Mucosa of rectum (tissue), 2 donors: ENCODE measurements at regions not wholly inside any gene's neighbourhood (a gene's known extent, or its start where the extent isn't known, plus 50 kb on each side); places are given as distances from the start of the nearest gene placed in this dataset.

Experiments
- H3K27ac ChIP-seq, 2 donors: one replicate each; pipeline ENCODE4 v1.7.0; 2013; ENCODE audit warnings: inconsistent platforms in 2 of 2, low read depth in 2 of 2, low read length in 2 of 2
- H3K27me3 ChIP-seq, 2 donors: one replicate each; pipeline ENCODE4 v1.7.0; 2013; ENCODE audit warnings: low read length in 2 of 2; ENCODE audit not compliant: control insufficient read depth in 2 of 2, insufficient read depth in 2 of 2
- H3K36me3 ChIP-seq, 2 donors: one replicate each; pipeline ENCODE4 v1.7.0; 2013; ENCODE audit warnings: low read length in 2 of 2; ENCODE audit not compliant: control insufficient read depth in 2 of 2, insufficient read depth in 2 of 2
- H3K4me1 ChIP-seq, 2 donors: one replicate each; pipeline ENCODE4 v1.7.0; 2013; ENCODE audit warnings: low read length in 2 of 2, mild to moderate bottlenecking in 1 of 2; ENCODE audit not compliant: control insufficient read depth in 2 of 2, insufficient read depth in 2 of 2
- H3K4me3 ChIP-seq, 2 donors: one replicate each; pipeline ENCODE4 v1.7.0; 2013; ENCODE audit warnings: low read length in 2 of 2
- H3K9ac ChIP-seq, 2 donors: one replicate each; pipeline ENCODE4 v1.7.0; 2013; ENCODE audit warnings: low read length in 2 of 2, low read depth in 1 of 2, mild to moderate bottlenecking in 1 of 2
- H3K9me3 ChIP-seq, 2 donors: one replicate each; pipeline ENCODE4 v1.7.0; 2013; ENCODE audit warnings: low read length in 2 of 2; ENCODE audit not compliant: control insufficient read depth in 2 of 2
- donor health status: healthy.
- donor health status: Normal muscosa, but diverticular disease.

DNA sequence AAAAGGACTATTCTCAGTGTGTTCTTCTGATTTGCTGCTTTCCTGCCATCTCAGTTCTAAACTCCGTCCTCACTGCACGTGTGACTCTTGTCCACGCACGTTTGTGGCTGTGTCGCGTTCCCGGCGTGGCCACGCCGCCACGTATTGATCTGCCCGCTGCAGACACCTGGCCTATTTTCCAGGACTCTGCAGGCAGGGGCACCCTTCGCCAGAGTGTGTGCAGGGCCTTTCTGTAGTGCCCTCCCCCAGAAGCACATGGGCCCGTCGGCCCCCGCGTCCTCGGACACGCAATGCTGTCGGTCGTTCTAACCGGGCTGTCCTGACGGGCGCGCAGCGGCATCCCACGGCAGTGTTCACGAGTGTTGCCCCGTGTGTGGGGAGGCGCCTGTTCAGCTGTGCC, 87.6 kb downstream of the YTHDF1 start:
- no peak overlapping the region for H3K9ac ChIP-seq
- no peaks in the 10 kb centered on the region for H3K4me1 ChIP-seq
- H3K4me3 ChIP-seq, result no peak overlapping the region
- H3K27me3 ChIP-seq, result peaks cover 0 to 2% of the 10 kb centered on the region in 2 donors
- no peak overlapping the region for H3K27ac ChIP-seq
- no peaks in the 10 kb centered on the region for H3K36me3 ChIP-seq
- H3K9me3 ChIP-seq, result no peaks in the 10 kb centered on the region

DNA sequence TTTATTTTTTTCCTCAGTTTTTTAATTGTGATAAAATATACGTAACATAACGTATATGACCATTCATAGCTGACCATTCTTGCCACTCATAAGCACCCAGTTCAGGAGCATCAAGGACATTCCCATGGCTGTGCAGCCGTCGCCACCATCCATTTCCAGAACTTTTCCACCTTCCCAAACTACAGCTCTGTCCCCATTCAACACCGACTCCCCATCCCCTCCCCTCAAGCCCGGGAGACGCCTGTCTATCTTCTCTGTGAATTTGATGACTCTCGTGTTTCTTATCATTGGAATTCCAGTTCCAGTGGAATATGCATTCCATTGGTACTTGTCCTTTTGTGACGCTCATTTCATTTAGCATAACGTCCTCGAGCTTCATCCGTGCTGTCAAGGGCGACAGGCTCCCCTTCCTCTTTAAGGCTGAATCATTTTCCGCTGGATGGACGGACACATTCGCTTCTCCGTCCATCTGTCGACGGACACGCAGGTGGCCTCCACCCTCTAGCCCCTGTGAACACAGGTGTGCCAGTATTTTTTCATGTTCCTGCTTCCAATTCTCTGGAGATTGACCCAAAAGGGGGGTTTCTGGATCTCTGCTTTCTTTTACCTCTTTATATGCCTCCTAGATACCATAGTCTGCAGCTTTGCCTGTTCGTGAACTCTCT, 88.1 kb downstream of the YTHDF1 start:
- H3K36me3 ChIP-seq, result no peaks in the 10 kb centered on the region
- no peak overlapping the region for H3K4me3 ChIP-seq
- H3K4me1 ChIP-seq, result no peaks in the 10 kb centered on the region
- H3K9ac ChIP-seq, result no peak overlapping the region
- peaks cover 0 to 2% of the 10 kb centered on the region in 2 donors for H3K27me3 ChIP-seq
- no peak overlapping the region for H3K27ac ChIP-seq
- H3K9me3 ChIP-seq, result no peaks in the 10 kb centered on the region

DNA sequence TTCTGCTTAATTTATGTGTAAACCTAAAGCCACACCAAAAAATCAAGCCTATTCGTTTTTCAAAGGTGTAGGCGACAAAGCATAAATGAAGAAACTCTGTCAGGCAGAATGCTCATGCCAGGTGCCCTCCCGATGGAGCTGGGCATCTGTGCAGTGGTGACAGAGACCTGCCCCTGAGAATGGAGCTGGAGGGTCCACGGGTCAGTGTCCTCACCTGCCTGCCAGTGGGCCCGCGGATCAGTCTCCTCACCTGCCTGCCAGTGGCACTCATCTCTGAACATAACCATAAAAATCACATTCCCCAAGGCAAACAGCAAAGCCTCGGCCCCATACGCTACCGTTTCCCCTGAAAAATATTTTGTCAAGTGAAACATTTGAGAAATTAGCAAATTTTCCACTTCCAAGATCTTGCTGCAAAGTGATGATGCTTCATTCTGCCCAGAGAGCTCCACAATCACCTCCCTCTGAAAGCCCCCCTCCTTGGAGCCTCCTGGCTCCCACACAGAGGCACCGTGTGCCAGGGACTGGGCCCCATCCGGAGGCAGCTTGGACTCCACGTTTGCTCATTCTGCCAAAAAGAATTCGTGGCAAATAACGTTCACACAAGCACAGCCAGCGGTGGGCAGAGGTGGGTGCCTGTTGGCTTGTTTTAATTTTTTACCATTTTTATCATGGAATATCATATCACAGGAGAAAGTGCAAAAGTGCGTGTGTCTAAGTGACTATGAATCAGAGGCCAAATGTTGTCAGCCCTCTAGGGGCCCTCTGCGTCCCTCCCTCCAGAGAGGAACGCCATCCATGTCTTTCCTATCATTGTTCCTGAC, 88.8 kb downstream of the YTHDF1 start:
- Histone ChIP-seq H3K36me3 (no peaks in the 10 kb centered on the region), H3K4me1 (no peaks in the 10 kb centered on the region), H3K9me3 (no peaks in the 10 kb centered on the region), H3K27ac (no peak overlapping the region), H3K27me3 (peaks cover 0 to 2% of the 10 kb centered on the region in 2 donors), H3K9ac (no peak overlapping the region), H3K4me3 (no peak overlapping the region)

DNA sequence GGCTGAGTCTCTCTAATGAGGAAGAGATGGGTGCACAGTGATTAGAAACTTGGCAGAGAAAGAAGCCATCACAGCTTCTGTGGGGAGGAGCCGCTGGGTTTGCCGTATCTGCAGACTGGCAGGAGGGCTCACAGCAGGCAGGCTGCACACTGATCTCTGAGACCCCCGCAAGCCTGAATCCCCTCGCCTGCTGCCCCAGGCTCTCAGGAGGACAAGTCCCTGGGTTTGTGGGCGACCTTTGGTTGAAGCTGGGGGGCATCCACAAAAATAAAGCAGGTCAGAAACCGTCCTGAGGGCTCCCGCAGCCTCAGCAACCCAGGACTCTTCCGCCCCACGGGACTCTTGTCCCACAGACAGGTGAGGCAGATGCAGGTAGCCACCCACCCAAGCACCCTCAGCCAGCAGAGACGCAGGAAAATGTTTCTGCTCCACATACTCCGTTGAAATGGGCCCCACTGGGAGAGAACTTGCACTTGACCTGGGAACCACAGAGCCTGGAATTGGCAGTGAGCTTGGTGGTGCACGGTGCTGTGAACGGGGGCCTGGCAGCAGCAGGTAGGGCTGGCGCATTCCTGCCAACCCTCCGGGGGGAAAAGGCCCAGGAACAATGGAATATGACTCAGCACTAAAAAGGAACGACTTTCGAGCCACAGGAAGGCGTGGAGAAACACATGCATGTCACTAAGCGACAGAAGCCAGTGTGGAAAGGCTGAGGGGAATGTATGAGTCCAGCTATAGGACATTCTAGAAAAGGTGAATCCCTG, 89.9 kb downstream of the YTHDF1 start:
- no peaks in the 10 kb centered on the region for H3K4me1 ChIP-seq
- peaks cover 0 to 2% of the 10 kb centered on the region in 2 donors for H3K27me3 ChIP-seq

DNA sequence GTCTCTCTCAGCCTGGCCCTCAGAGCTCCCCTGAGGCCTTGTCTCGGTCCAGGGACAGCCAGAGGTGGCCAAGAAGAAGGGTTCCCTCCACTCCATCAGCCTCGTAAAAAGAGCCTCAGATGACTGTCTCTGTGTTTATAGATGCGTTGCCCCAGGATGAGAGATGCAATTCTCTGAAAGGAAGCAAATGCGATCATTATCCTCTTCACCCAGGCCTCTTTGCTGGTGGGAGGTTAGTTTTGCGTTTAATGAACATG, 90.4 kb downstream of the YTHDF1 start:
- no peaks in the 10 kb centered on the region for H3K36me3 ChIP-seq
- H3K27ac ChIP-seq, result no peak overlapping the region
- no peak overlapping the region for H3K4me3 ChIP-seq
- H3K9ac ChIP-seq, result no peak overlapping the region
- peaks cover 0 to 2% of the 10 kb centered on the region in 2 donors for H3K27me3 ChIP-seq
- H3K9me3 ChIP-seq, result no peaks in the 10 kb centered on the region
- H3K4me1 ChIP-seq, result no peaks in the 10 kb centered on the region

More for the DNA sequence above, 89.9 kb downstream of the YTHDF1 start:
- no peak overlapping the region for H3K4me3 ChIP-seq
- no peak overlapping the region for H3K27ac ChIP-seq
- no peak overlapping the region for H3K9ac ChIP-seq
- no peaks in the 10 kb centered on the region for H3K9me3 ChIP-seq
- H3K36me3 ChIP-seq, result no peaks in the 10 kb centered on the region

DNA sequence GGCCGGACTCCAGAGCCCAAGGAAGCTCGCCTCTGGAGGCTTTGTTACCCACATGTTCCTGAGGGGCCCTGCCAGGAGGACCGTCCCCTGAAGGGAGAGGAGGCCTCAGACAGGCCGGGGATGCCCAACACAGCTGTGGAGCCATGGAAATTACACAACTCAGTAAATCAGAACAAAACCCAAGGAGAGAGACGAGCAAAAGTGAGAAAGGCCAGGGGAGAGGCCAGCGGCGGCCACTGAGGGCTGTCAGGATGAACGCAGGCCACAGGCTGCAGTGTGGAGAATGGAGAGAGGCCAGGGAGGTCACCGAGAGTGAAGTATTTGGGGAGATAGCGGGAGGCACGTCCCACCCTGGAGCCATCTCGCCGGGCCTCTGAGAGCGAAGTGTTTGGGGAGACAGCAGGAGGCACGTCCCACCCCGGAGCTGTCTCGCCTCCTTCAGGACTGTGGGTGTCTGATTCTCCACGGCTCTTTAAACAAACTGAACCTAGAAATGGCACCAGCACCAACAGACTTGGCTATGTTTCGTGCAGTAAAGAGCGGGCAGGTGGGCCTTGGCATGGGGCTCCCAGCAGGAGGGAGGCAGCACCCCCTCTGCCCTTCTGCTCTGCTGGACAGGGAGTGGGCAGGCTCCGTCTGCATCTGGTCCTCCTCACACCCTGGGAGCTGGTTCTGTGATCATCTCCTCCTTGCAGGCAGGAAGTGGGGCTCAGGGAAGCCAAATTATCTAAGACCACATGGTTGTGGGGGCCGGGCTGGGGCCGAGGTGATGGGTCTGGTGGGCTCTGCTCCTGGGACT, 91.0 kb downstream of the YTHDF1 start:
- Histone ChIP-seq H3K9ac (no peak overlapping the region), H3K4me1 (no peaks in the 10 kb centered on the region), H3K4me3 (no peak overlapping the region), H3K9me3 (no peaks in the 10 kb centered on the region), H3K36me3 (no peaks in the 10 kb centered on the region), H3K27me3 (peaks cover 0 to 2% of the 10 kb centered on the region in 2 donors), H3K27ac (no peak overlapping the region)

DNA sequence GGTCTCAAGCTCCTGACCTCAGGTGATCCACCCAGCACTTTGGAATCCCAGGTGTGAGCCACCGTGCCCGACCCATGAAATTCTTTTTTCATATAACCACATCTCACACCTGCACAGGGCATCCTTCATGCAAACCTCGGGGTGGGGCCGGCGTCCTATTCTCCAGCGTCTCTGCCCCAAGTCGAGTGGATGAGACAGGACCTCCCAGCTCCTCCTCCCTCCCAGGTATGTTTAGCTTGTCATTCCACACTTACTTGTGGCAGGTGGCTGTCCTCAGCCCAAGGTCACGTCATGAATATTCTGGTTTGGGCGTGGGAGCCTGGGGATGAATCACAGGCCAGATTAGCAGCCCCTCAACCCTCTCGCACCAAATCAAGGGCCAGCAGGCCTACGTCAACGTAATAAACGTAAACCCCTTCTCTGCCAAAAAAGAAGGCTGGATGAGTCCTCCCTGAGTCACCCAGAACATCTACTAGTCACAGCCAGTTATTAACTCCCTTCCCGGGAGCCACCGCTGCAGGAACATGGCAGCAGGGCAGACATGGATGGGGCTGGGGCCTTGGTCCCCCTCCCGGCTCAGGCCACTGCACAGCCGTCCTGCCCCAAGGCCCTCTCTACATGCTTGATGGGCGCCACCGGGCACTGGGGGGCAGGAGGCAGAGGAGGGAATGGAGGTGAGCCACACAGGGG, 91.7 kb downstream of the YTHDF1 start:
- no peaks in the 10 kb centered on the region for H3K9me3 ChIP-seq
- H3K27me3 ChIP-seq, result peaks cover 0 to 2% of the 10 kb centered on the region in 2 donors
- H3K36me3 ChIP-seq, result no peaks in the 10 kb centered on the region
- no peak overlapping the region for H3K4me3 ChIP-seq
- H3K4me1 ChIP-seq, result no peaks in the 10 kb centered on the region
- no peak overlapping the region for H3K27ac ChIP-seq
- no peak overlapping the region for H3K9ac ChIP-seq

DNA sequence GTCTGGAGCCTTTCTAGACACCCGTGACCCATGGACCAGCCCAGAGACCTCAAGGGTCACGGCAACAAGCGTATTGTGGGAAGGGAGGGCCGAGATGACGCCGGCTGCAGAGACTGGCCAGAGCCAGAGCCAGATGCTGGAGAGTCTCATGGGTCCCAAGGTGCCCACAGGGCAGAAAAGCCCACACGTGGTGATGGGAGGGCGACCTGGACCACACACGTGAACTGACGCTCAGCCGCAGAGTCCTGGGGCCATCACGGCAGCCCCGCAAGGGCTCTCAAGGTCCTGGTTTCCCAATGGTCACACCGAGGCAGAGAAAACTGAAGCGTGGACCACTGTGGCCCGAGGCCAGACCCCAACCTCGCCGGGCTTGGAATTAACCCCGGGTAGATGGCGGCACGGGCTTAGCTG, 92.6 kb downstream of the YTHDF1 start:
- H3K9me3 ChIP-seq, result no peaks in the 10 kb centered on the region
- H3K4me1 ChIP-seq, result no peaks in the 10 kb centered on the region
- H3K4me3 ChIP-seq, result no peak overlapping the region
- H3K36me3 ChIP-seq, result no peaks in the 10 kb centered on the region
- H3K9ac ChIP-seq, result no peak overlapping the region
- H3K27me3 ChIP-seq, result peaks cover 0 to 2% of the 10 kb centered on the region in 2 donors
- no peak overlapping the region for H3K27ac ChIP-seq

DNA sequence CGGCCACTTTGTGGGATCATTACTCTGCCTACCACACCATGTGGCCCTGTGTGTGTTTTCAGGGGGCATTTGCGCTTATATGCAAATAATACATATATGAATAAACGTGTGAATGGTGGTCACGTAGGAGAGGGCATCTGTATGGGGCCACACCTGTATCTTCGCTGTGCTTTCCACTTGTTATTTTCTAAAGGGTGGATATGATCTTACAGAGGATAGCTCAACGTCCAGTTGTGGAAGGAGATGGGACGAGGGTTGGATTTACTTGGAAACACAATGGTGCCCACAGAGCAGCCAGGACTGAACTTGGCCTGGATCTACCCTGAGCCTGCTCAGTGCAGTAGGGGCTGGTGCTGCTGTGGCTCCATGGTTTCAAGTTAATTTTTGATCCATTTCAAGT, 93.3 kb downstream of the YTHDF1 start:
- H3K4me1 ChIP-seq, result no peaks in the 10 kb centered on the region
- H3K9ac ChIP-seq, result no peak overlapping the region
- no peak overlapping the region for H3K27ac ChIP-seq
- no peak overlapping the region for H3K4me3 ChIP-seq
- H3K36me3 ChIP-seq, result no peaks in the 10 kb centered on the region
- H3K27me3 ChIP-seq, result peaks cover 0 to 2% of the 10 kb centered on the region in 2 donors
- no peaks in the 10 kb centered on the region for H3K9me3 ChIP-seq
